ENCODE measurements at regions not wholly inside any gene's neighbourhood (a gene's known extent, or its start where the extent isn't known, plus 50 kb on each side); places are given as distances from the start of the nearest gene placed in this dataset.

GRCh38 chr16:13296206-13296605 is 394.8 kb downstream of the SHISA9 start:
- TF ChIP-seq CTCF (IDR thresholded peaks at IDR 0.05) (no peak), POLR2AphosphoS5 (IDR thresholded peaks at IDR 0.05) (no peak)

All from sigmoid colon (tissue), 4 donors.